ENCODE measurements at regions not wholly inside any gene's neighbourhood (a gene's known extent, or its start where the extent isn't known, plus 50 kb on each side); places are given as distances from the start of the nearest gene placed in this dataset.

- DNase-seq: no peak
Measured at GRCh38 chr13:80237646-80238045, 103.3 kb downstream of the SPRY2 start.

- no peak for DNase-seq
Measured at GRCh38 chr13:80235967-80236302, 105.0 kb downstream of the SPRY2 start.

GRCh38 chr13:80235166-80235966, 105.6 kb downstream of the SPRY2 start:
- DNase-seq: peak in 2 of 51 donors; percentile 2 to 45

- DNase-seq: no peak
Measured at GRCh38 chr13:80227645-80228044, 113.3 kb downstream of the SPRY2 start.

- no peak for DNase-seq
Measured at GRCh38 chr13:80226645-80227044, 114.3 kb downstream of the SPRY2 start.

- no peak for DNase-seq
Measured at GRCh38 chr13:80224468-80224867, 116.5 kb downstream of the SPRY2 start.

- DNase-seq: no peak
Measured at GRCh38 chr13:80217614-80218456, 123.1 kb downstream of the SPRY2 start.

GRCh38 chr13:80215368-80215767, 125.6 kb downstream of the SPRY2 start:
- DNase-seq: no peak

GRCh38 chr13:80214521-80214991, 126.4 kb downstream of the SPRY2 start:
- DNase-seq: no peak

- DNase-seq: no peak
Measured at GRCh38 chr13:80214050-80214449, 126.9 kb downstream of the SPRY2 start.

GRCh38 chr13:80213201-80213600, 127.7 kb downstream of the SPRY2 start:
- DNase-seq: no peak

- DNase-seq: no peak
Measured at GRCh38 chr13:80211566-80211965, 129.4 kb downstream of the SPRY2 start.

- DNase-seq: no peak
Measured at GRCh38 chr13:80204642-80205041, 136.3 kb downstream of the SPRY2 start.

GRCh38 chr13:80203496-80203895, 137.4 kb downstream of the SPRY2 start:
- no peak for DNase-seq

GRCh38 chr13:80201694-80202468, 139.0 kb downstream of the SPRY2 start:
- DNase-seq: no peak

- DNase-seq: no peak
Measured at GRCh38 chr13:80199585-80200292, 141.2 kb downstream of the SPRY2 start.

GRCh38 chr13:80199067-80199466, 141.9 kb downstream of the SPRY2 start:
- DNase-seq: no peak

GRCh38 chr13:80196756-80197155, 144.2 kb downstream of the SPRY2 start:
- no peak for DNase-seq

GRCh38 chr13:80195649-80196048, 145.3 kb downstream of the SPRY2 start:
- no peak for DNase-seq

GRCh38 chr13:80189889-80190597, 150.9 kb downstream of the SPRY2 start:
- no peak for DNase-seq
